Stimulated activated CD4-positive, alpha-beta T cell treated with anti-CD3 and anti-CD28 coated beads, Interleukin-4, amount 100 ng/mL, for 4 hours (primary cell): ENCODE measurements at regions not wholly inside any gene's neighbourhood (a gene's known extent, or its start where the extent isn't known, plus 50 kb on each side); places are given as distances from the start of the nearest gene placed in this dataset.
"Not testable (repeated sequence)": the region's sequence is repeated elsewhere in the genome, so short reads cannot be mapped to it uniquely, and the experiment has no call there.

Experiments
- DNase-seq, 2 experiments: peaks; one replicate each; pipeline ENCODE4 v3.0.0-alpha.2; 2020

DNA sequence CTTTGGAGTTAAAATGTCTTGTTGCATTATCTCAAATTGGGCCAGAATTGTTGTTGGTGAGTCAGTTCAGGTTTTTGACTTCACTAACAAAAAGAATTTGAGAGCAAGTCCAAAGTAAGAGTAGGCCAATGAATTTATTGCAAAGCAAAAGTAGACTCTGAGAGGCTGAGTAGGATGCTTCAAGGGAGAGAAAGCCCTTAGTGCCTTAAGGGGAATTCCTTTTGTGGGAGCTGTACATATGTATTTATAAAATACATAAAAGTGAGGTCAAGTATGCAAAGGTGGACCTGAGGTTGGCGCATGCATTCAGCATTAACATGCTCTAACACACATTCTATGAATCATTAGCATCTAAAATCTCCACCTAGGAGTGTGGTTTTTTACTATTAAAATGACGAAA, 565.4 kb downstream of the GRXCR1 start:
- no peak for DNase-seq

DNA sequence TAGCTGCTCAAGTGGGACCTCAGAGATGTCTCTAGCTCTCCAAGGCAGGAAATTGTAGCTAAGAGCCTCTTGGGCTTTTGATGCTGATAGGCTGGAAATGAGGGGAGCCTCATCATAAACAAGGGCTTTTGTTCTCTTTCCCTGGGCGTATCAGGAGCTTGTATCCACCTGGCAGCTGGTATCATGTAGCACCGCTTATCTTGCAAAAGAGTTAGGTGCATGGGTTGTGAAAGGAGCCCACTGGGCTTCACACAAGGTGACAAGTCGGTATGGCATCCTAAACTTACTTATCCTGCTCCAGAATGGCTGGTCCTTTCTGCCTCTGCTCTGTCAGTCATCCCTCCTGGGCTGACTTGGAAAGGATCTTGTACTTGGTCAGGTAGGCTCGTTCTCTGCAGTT, 565.8 kb downstream of the GRXCR1 start:
- no peak for DNase-seq

DNA sequence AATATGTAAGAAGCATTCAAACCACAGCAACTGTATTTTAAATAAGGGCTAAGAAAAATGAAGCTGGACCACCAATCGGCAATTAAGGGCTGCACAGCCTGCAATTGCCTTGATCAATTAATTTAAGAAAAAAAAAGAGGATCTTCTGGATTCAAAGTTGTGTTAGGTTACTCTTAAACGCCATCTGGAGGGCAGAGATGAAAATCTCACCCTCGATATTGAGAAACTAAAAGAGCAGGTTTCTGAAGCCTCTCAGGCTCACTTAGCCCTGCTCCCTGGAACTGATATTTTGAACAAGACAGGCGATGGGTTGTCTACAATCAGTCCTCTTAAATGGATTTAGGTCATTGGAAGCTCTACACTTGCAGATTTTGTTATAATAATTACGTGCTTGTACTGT, 579.4 kb downstream of the GRXCR1 start:
- no peak for DNase-seq

DNA sequence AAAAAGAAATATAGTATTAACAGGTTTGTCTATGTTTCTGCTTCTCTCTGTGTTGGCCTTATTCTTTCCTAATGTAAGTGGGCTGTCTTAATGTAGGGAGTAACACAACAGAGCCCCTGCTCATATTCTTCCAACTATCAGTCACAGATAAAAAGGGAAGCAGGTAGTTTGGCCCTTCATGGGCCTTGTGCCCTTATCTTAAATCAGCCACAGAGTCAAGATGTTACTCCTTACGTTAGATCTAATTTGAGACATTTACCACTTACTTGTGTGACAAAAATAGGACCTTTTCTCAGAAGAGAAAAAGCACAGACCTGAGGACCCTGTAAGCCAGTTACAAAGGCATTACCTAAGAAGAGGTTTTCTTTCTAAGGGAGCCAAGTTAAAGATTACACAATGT, 589.0 kb downstream of the GRXCR1 start:
- no peak for DNase-seq

DNA sequence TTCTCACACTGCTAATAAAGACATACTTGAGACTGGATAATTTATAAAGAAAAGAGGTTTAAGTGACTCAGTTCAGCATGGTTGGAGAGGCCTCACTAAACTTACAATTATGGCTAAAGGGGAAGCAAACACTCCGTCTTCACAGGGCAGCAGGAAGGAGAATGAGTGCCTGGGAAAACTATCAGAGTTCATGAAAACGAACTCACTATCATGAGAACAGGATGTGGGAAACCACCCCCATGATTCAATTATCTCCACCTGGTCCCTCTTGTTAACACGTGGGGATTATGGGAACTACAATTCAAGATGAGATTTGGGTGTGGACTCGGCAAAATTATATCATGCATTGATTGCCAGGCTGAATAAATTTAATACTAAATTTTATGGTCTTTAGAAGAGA, 592.7 kb downstream of the GRXCR1 start:
- no peak for DNase-seq

DNA sequence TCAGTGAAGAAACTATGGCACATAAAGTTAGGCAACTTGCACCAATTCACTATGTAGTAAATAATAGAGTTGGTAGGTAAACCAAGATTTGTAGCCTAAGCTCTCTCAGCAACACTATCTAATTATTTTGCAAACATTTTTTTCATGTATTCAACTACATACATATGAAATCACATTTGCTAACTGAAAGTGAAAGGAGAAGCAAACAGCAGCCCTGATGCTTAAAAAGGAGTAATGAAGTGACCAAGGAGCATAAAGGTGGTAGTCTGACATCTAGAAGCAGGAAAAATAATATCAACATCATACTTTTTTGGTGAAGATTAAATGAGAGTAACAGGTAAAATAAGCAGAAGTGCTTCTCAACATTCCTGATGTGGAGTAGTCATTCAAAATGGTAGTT, 603.7 kb downstream of the GRXCR1 start:
- no peak for DNase-seq

DNA sequence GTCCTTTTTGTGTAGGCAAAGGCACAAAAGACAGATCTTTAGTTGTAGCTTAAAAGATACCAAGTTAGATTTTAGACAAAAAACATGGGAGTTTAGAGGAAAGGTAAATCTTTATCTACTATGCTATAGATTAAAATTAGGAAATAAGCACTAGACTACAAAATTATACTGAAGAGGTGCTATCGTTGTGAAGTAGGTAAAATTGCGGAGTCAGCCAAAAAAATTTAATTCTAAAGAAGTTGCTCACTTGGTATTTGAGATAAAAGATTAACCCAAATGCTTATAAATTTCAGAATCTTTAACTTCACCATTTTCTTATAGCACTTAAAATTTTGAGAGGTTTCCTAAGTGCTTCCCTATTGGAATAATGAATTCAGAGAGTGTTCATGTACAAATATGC, 604.1 kb downstream of the GRXCR1 start:
- DNase-seq: no peak

DNA sequence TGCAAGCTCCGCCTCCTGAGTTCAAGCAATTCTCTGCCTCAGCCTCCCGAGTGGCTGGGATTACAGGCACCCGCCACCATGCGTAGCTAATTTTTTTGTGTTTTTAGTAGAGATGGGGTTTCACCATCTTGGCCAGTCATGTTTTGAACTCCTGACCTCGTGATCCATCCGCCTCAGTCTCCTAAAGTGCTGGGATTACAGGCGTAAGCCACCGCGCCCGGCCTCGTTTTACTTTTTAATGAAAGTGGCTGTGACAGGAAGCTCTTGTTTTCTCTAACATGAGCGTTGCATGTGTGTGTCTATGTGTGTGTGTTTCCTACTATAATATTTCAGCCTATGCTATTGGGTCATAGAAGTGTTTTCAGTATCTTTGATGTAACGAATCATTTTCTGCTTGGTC, 613.3 kb downstream of the GRXCR1 start:
- not testable (repeated sequence) for DNase-seq

DNA sequence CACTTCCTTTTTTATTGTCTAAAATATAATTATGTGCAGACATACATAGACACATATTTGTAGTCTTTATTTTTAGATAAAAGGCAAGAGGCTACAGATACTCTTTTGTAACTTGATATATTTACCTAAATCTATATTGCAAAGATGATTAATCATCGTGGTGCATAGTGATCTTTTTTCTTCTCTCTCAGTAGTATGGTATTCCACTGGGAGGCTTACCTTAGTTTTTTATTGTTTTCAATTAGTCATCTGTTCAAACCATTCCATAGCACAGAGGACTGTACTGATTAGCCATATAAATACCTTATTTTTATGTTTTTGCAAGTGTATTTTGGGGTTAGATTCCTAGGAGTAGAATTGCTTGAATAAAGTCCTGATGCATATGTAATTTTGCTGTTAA, 619.7 kb downstream of the GRXCR1 start:
- no peak for DNase-seq

DNA sequence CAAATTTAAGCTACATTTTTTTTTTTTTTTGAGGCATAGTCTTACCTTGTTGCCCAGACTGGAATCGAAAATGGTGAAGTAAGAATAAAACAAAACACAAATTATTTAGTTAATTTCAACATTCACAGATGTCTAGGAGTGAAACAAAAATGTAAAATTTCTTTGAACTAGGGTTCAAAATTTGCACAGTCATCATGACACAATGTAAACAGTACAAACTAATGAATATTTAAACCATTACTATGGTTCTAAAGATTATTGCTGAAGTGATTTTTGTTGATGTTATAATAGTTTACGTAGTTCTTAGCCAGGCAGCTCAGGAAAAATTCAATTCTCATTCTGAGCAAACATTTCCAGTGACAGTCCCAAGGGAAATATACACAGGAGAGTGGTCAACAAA, 633.1 kb downstream of the GRXCR1 start:
- DNase-seq: no peak

DNA sequence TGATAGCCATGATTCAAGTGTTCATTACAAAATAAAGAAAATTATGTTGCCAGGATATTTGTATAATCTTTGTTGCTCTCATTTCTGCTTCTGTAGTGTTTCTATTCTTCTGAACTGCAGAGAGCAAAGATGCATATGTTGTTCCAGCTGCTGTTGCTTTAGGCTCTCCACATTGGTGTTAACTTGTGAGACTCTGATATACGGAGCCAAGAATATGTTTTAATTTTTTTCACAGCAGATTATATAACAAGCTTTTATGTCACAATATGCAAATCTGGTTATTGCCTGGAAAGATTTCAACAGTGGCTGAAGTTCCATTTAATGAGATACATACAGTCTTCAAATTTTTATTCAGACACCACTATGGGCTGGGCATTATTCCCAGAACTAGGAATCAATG, 655.0 kb downstream of the GRXCR1 start:
- DNase-seq: no peak

DNA sequence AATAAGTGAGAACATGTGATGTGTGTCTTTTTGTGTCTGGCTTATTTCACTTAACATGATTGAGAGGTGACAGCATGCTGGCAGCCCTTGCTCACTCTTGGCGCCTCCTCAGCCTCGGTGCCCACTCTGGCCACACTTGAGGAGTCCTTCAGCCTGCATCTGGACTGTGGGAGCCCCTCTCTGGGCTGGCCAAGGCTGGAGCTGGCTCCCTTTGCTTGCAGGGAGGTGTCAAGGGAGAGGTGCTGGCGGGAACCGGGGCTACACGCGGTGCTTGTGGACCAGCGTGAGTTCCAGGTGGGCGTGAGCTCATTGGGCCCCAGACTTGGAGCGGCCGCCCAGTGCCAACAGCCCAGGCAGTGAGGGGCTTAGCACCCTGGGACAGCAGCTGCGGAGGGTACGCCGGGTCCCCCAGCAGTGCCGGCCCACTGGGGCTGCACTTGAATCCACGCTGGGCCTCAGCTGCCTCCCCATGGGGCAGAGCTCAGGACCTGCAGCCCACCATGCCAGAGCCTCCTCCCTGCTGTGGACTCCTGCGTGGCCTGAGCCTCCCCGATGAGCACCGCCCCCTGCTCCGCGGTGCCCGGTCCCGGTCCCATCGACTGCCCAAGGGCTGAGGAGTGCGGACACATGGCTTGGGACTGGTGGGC, 658.6 kb downstream of the GRXCR1 start:
- DNase-seq: no peak

DNA sequence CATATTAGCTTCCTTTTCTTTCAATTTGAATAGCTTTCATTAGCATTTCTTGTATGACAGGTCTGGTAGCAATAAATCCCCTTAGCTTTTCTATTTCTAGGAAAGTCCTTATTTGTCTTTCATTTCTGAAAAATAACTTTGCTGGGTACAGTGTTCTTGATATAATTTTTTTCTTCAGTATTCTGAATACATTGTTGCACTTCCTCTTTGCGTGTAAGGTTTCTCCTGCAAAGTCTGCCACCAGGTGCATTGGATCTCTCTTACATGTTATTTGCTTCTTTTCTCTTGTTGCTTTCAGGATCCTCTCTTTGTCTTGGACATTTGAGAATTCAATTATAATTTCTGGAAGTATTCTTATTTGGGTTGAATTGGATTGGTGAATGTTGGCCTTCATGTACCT, 663.7 kb downstream of the GRXCR1 start:
- DNase-seq: no peak

DNA sequence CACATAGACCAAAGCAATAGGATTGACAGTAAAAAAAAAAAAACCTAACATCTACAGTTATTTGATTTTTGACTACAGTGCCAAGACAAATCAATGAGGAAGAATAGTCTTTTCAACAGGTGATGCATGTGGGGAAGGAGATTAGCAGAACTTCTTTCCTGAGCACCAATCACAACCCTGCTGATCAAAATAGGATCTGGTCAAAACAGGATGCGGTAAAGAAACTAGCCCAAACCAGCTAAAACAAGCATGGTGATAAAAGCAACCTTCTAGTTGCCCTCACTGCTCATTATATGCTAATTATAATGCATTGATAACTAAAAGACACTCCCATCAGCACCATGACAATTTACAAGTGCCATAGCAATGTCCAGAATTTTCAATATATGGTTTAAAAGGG, 667.5 kb downstream of the GRXCR1 start:
- no peak for DNase-seq

DNA sequence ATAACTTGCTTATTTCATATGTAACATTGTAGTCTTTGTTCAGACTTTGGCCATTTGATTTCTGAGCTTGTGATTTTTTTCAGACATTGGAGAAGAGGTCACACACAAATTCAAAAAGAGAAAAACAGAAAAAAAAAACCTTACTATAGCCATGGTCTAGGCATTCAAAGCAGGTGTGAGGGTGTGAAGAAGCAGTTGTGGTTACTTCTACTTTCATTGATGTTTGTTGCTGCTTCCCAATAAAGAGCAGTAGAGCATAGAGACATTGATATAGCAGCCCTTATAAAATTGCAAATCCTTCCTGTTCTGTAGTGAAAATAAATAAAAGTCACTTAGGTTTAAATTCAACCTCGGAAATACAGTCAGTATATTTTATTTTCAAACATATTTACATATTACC, 671.6 kb downstream of the GRXCR1 start:
- DNase-seq: no peak

DNA sequence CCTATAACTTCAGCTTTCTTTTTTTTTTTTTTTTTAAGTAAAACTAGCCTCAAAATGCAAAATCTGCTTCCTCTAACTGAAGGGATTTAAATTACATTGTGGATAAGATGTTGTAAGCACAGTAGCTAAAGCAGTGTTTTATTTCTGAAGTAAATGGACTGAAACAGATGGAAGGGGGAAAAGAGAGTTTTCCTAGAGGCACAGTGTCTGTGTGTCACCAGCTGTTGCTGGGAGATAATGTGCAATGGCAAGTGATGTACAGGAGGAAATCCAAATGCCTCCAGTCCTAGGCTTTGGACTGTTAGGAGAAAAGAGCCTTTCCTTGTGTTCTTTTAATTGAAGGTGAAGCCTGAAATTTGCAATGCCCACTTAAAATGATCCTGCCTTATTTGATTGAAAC, 672.1 kb downstream of the GRXCR1 start:
- DNase-seq: no peak

DNA sequence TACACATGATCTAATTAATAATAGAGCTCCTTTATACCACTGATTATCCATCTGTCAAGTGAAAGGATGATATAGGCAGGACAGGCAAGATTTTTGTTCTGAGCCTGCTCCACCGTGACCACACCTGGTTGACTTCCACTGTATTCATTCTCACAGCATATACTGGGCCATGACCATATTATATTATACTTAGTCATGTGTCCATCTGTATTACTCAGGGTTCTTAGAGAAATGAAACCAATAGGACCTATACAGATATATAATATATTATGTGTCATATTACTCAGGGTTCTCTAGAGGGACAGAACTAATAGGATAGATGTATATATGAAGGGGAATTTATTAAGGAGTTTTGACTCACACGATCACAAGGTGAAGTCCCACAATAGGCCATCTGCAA, 675.1 kb downstream of the GRXCR1 start:
- DNase-seq: no peak

DNA sequence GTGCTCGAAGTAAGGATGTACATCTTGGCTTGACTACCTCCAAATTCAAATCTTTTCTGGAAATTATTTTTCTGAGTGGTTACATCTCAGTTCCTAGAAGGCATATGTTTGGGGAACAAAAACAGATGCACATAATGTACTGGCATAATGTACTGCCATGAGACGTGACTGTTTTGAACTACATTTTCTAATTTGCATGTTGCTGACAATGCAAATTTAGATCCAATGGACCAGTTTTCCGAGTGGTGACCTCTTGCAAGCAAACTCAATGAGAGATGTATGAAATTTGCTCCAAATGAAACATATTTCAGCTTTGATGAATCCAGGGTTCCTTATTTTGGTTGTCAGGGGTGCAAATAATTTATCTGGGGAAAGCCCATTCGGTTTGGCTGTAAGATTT, 694.3 kb downstream of the GRXCR1 start:
- DNase-seq: no peak

DNA sequence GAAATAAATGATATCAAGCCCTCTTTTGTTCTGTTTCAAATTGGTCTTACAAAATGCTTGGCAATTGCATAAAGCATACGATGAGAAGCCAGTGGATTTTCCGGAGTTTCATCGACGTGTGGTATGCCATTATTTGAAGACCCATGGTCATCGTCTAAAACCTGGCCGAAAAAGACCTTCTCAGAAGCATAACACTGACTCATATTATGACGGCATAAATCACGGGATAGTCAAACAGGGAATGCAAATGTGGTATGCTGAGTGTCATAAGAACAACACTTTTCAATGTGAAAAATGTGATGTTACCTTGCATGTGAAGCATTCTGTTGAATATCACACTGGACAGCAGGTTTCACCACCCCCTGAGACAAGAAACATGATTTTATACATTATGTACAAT, 695.2 kb downstream of the GRXCR1 start:
- DNase-seq: no peak

DNA sequence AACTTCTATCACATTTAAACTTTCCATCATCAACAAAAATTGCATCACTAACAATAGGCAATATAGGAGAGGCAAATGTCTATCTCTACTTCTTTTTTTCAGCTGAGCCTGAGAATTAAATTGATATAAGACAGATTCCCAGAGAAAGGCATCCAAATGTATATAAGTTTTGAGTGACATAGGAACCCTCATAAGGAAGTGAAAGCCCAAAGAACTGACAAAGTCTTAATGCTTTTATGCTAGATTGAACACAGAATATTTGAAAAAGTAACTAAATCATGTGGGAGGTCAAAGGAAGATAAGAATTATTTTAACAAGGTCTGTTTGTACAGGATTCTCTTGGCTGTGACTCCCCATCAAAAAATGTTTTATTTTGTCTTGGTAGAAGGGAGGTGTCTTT, 714.9 kb downstream of the GRXCR1 start:
- DNase-seq: no peak

DNA sequence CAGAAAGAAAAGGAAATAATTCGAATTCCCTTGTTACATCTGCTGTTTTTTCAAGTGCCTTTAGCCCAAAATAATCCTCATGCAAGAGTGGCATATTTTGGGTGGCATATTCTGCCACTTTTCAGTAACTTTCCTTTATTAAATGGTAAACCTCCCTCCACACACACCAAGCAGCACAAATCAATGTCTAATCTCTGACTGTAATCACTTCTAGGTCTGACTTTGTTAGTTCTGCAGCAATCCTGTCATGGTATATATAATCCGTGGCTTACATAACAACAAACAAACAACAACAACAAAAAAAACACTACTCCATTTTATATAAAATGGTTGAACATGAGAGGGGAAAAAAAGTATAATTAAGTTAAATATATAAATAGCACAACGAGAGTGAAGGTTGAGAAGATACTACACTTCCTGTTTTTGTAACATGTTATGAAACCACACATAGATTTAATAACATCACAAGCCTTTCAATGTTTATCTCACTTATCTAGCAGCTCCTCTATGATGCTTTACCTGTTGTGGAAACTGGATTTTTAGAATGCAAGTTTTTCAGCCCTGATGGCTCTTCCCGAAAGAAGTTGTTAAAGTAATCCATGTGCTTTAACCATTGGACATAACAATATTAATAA, 715.4 kb downstream of the GRXCR1 start:
- DNase-seq: no peak

DNA sequence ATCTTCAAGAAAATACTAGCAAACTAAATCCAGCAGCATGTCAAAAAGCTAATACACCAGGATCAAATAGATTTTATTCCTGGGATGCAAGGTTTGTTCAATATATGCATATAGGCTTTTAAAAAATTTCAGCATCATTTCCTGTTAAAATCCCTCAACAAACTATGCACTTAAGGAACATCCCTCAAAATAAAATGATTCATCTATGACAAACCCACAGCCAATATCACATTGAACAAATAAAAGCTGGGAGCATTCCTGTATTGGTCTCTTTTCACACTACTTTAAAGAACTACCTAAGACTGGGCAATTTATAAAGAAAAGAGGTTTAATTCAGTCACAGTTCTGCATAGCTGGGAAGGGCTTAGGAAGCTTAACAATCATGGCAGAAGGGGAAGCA, 726.7 kb downstream of the GRXCR1 start:
- no peak for DNase-seq

DNA sequence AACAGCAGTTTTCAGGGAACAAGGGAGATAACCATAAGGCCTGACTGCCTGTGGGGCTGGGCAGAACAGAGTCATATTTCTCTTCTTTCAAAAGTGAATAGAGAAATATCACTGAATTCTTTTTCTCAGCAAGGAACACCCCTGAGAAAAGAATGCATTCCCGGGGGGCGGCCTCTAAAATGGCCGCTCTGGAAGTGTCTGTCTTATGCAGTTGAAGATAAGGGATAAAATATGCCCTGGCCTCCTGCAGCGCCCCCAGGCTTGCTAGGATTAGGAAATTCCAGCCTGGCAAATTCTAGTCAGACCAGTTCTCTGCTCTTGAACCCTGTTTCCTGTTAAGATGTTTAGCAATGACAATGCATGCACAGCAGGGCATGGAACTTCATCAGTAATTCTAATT, 745.4 kb downstream of the GRXCR1 start:
- DNase-seq: not testable (repeated sequence)

DNA sequence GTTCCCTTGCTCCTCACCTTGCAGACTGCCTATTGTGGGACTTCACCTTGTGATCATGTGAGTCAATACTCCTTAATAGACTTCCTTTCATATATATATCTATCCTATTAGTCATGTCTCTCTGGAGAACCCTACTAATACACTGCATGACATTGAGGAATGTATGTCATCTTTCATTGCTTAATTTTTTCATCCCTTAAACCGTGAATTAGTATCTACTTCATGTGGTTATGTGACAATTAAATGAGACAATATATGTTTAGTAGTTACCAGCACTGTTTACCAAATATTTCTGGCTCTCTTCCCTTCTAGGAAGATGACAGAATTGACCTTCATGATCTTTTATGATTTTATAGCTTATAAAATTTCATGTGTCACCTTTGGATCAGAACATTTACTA, 759.5 kb downstream of the GRXCR1 start:
- DNase-seq: no peak

DNA sequence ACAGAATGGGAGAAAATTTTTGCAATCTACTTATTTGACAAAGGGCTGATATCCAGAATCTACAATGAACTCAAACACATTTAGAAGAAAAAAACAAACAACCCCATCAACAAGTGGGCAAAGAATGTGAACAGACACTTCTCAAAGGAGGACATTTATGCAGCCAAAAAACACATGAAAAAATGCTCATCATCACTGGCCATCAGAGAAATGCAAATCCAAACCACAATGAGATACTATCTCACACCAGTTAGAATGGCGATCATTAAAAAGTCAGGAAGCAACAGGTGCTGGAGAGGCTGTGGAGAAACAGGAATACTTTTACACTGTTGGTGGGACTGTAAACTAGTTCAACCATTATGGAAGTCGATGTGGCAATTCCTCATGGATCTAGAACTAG, 767.0 kb downstream of the GRXCR1 start:
- not testable (repeated sequence) for DNase-seq
